Stimulated activated memory B cell treated with anti-CD40 and anti-IgM and Interleukin-4, amounts not matched to agents 10 μg/mL and 1 μg/mL and 100 μg/mL, for 72 hours (primary cell): ENCODE measurements at regions not wholly inside any gene's neighbourhood (a gene's known extent, or its start where the extent isn't known, plus 50 kb on each side); places are given as distances from the start of the nearest gene placed in this dataset.

ENCODE experiments used
- ATAC-seq: fragments of 150-1000 bp; cut with Tn5 transposase; 2 replicates; pipeline ENCODE4 v1.10.0; 2021
- H3K27ac Mint-ChIP-seq: one replicate; pipeline ENCODE4 v1.8.0; 2022; ENCODE audit warnings: mild to moderate bottlenecking, mixed read lengths
- H3K27me3 Mint-ChIP-seq: one replicate; pipeline ENCODE4 v1.8.0; 2022; ENCODE audit warnings: mixed read lengths
- H3K36me3 Mint-ChIP-seq: one replicate; pipeline ENCODE4 v1.8.0; 2022; ENCODE audit warnings: mixed read lengths
- H3K4me1 Mint-ChIP-seq: one replicate; pipeline ENCODE4 v1.8.0; 2022; ENCODE audit warnings: mixed read lengths
- H3K4me3 Mint-ChIP-seq: one replicate; pipeline ENCODE4 v1.8.0; 2022; ENCODE audit warnings: mild to moderate bottlenecking, moderate library complexity, mixed read lengths
- H3K9me3 Mint-ChIP-seq: one replicate; pipeline ENCODE4 v1.8.0; 2022; ENCODE audit warnings: mixed read lengths

DNA sequence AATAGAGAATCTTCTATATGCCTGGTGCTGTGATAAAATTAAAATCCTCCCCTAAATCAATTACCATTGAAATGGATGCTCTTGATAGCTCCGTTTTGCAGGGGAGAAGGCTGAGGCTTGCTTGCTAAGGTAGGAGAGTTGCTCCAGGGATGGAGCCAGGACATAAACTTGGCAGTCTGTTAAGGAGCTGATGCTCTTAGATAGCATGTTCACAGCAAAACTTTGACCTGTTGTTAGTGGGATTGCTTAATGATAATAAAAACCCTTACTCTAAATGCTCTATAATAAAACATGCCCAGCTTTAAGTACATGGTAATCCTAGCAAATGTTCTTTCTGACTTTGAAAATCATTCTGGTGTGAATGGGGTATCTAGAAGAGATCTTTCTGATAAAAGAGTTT lies 228.4 kb upstream of the JAG1 start:
- Mint-ChIP-seq H3K4me3 (no peak overlapping the region), H3K4me1 (no peaks in the 10 kb centered on the region), H3K9me3 (no peaks in the 10 kb centered on the region), H3K27ac (no peak overlapping the region), H3K27me3 (no peaks in the 10 kb centered on the region), H3K36me3 (no peaks in the 10 kb centered on the region)
- ATAC-seq = no peak

DNA sequence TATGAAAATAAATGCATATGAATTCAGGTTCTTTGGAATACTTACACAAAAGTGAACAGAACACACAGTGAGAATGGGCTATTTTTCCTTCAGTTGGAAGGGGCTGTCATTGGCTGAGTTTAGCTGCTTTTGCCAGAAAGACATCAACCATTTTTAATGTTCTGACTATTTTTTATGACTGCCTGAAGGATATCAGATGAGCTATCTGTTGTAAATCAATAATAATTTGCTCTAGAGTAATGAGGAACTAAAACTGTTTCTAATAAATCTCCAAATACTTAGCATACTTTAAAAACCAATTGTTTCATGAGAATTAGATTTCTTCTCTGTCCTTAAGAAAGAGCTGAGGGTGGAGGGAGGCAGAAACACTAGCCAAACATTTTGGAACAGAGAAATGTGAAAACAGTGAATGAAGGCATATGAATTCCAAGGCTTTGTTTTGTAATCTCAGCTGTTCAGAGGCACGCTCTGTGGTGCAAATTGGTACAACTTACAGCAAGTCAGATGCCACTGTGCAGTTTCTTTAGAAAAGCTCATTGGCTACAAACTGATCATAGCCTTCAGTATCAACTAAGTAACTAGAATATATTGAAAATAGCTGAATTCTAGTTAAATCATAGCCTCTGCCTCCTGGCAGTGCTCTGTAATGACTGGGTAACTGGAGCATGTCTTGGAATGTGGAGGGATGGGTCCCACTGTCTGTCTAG lies 228.9 kb upstream of the JAG1 start:
- no peaks in the 10 kb centered on the region for H3K4me1 Mint-ChIP-seq
- no peaks in the 10 kb centered on the region for H3K27me3 Mint-ChIP-seq
- ATAC-seq = no peak
- no peaks in the 10 kb centered on the region for H3K36me3 Mint-ChIP-seq
- H3K27ac Mint-ChIP-seq = no peak overlapping the region
- H3K4me3 Mint-ChIP-seq = no peak overlapping the region
- H3K9me3 Mint-ChIP-seq = no peaks in the 10 kb centered on the region

DNA sequence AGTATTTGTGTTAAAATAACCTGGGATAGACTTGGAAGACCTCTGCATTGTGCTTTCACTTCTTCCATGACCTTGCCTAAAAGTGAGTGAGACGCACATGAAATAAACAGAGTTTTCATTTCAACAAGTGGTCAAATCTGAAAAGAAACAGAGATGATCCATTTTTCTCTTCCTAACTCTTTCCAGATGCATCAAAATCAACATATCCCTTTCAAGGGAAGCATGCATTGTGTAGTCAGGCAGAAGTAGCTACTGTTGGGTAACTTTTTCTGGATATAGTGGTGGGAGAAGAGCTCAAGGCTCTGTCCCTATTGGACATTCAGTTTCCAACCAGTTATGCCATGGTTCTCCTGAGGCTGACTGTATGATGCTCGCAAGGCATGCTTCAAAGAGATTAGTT lies 233.0 kb upstream of the JAG1 start:
- H3K27ac Mint-ChIP-seq = no peak overlapping the region
- no peaks in the 10 kb centered on the region for H3K36me3 Mint-ChIP-seq

DNA sequence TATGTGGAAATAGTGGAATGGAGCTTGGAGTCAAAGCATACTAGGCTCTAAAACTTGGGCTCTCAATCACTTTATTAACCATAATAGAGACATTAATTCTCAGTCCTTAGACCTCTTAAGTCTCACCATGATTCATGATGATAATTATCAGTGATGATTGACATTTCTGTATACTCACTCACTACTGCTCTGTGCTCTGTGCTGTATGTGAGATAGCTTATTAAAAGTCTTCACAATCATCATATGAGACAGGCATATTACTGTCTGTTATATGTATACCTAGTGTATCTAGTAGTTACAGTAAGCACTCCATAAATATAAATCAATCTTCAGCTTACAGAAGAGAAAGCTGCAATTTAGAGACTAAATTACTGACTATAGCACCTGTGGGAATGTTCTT lies 236.0 kb upstream of the JAG1 start:
- Mint-ChIP-seq H3K27me3 (no peaks in the 10 kb centered on the region), H3K36me3 (no peaks in the 10 kb centered on the region), H3K4me1 (no peaks in the 10 kb centered on the region), H3K9me3 (no peaks in the 10 kb centered on the region), H3K4me3 (no peak overlapping the region), H3K27ac (no peak overlapping the region)
- ATAC-seq = no peak

More for the DNA sequence above, 233.0 kb upstream of the JAG1 start:
- Mint-ChIP-seq H3K4me1 (no peaks in the 10 kb centered on the region), H3K9me3 (no peaks in the 10 kb centered on the region), H3K27me3 (no peaks in the 10 kb centered on the region), H3K4me3 (no peak overlapping the region)
- ATAC-seq = no peak

DNA sequence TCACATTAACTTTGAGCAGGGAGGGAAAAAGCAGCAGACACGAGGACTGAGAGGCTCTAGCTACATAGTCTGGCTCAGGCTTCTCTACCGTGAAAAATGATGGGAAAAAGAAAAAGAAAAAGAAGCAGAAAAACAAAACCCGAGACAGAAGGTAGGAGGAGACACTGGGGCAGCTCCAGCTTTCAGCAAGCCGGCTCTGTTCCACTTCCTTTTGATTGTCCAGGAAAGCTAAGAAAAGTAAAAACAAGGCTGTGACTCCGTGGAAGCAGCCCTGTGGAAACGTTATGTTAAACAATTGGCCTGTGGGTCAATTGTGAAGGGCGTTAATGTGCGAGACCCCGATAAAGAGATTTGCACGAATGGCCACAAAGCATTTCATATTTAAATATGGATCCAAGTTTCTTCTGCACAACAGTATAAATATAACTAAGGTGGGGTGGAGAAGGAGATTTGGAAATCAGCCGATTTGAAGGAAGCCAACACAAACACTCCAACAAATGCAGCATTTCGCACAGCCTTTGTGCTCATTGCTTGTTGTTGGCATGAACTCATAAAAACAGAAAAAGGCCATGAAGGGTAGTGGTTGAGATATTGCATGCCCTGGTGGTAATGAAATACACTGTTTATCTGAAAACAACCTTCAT lies 236.9 kb upstream of the JAG1 start:
- no peaks in the 10 kb centered on the region for H3K27me3 Mint-ChIP-seq
- no peaks in the 10 kb centered on the region for H3K9me3 Mint-ChIP-seq
- no peaks in the 10 kb centered on the region for H3K4me1 Mint-ChIP-seq
- H3K27ac Mint-ChIP-seq = no peak overlapping the region
- H3K36me3 Mint-ChIP-seq = no peaks in the 10 kb centered on the region
- ATAC-seq = no peak
- H3K4me3 Mint-ChIP-seq = no peak overlapping the region

DNA sequence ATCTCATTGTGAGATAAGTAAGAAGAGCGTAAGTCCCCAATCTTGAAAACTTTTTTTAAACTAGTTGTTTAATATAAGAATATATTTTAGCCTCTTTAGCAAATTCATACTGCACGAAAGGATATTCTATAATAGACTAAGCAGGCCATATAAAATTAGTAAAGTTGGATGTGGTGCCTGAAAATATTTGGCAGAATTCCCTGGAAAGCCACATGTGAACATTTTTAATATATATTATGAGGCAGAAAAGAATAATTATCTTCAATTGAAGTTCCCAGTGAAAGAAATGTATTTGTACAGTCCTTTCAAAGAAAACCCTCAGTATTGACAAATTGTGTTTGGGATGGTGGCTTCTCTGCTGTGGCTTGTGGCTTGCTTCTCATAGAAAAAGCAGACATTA lies 237.5 kb upstream of the JAG1 start:
- no peaks in the 10 kb centered on the region for H3K4me1 Mint-ChIP-seq
- no peaks in the 10 kb centered on the region for H3K36me3 Mint-ChIP-seq
- no peak for ATAC-seq
- H3K27me3 Mint-ChIP-seq = no peaks in the 10 kb centered on the region
- H3K4me3 Mint-ChIP-seq = no peak overlapping the region
- H3K27ac Mint-ChIP-seq = no peak overlapping the region
- H3K9me3 Mint-ChIP-seq = no peaks in the 10 kb centered on the region

DNA sequence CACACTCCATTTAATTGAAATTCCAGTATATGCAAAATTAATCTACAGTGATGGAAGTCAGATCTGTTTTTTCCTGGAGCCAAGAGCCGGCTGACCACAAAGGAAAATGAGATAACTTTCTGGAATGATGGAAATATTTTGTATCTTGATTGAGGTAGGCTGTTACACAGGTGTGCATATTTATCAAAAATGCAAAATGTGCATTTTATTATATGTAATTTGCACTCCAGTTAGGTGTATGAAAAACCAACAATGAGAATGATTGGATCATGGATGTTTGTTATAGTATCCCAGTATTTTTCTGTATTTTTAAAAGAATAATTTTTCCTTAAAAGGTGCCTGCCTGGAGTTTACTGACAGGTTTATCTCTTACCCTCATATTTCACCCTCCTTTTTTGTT lies 242.0 kb upstream of the JAG1 start:
- Mint-ChIP-seq H3K27me3 (no peaks in the 10 kb centered on the region), H3K4me1 (no peaks in the 10 kb centered on the region), H3K36me3 (no peaks in the 10 kb centered on the region), H3K9me3 (peaks cover 7% of the 10 kb centered on the region), H3K4me3 (no peak overlapping the region), H3K27ac (no peak overlapping the region)
- no peak for ATAC-seq

DNA sequence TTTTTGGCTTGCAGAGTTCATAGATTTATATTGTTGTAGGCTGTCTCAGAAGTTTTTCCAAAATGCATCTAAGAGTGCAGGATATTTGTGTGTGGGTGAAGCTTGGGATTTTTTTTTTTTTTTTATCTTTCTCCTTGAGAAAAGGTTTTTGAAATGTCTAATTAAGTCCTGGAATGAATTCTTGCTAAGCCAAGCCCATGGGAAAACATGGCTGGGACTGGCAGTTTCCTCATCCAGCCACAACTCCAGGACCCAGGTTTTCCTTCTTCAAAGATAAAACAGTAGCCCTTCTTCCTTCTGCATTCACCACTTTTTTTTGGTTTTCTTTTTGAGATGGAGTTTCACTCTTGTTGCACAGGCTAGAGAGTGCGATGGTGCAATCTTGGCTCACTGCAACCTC lies 242.5 kb upstream of the JAG1 start:
- no peak for ATAC-seq
- no peak overlapping the region for H3K4me3 Mint-ChIP-seq
- no peaks in the 10 kb centered on the region for H3K27me3 Mint-ChIP-seq
- no peaks in the 10 kb centered on the region for H3K36me3 Mint-ChIP-seq
- peaks cover 7% of the 10 kb centered on the region for H3K9me3 Mint-ChIP-seq
- H3K4me1 Mint-ChIP-seq = no peaks in the 10 kb centered on the region
- no peak overlapping the region for H3K27ac Mint-ChIP-seq

DNA sequence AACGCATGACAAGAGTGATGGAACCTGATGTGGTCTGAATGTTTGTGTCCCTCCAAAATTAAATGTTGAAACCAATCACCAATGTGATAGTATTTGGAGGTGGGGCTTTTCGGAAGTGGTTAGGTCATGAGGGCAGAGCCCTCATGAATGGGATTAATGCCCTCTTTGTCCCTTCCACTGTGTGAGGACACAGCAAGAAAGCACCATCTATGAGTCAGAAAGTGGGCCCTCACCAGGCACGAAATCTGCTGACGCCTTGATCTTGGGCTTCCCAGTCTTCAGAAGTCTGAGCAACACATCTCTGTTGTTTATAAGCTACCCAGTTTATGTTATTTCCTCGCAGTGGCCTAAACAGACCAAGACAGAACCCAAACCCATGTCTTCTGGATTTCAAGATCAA lies 244.0 kb upstream of the JAG1 start:
- Mint-ChIP-seq H3K4me1 (no peaks in the 10 kb centered on the region), H3K9me3 (peaks cover 7% of the 10 kb centered on the region), H3K36me3 (no peaks in the 10 kb centered on the region), H3K4me3 (no peak overlapping the region), H3K27me3 (no peaks in the 10 kb centered on the region), H3K27ac (no peak overlapping the region)
- ATAC-seq = no peak

DNA sequence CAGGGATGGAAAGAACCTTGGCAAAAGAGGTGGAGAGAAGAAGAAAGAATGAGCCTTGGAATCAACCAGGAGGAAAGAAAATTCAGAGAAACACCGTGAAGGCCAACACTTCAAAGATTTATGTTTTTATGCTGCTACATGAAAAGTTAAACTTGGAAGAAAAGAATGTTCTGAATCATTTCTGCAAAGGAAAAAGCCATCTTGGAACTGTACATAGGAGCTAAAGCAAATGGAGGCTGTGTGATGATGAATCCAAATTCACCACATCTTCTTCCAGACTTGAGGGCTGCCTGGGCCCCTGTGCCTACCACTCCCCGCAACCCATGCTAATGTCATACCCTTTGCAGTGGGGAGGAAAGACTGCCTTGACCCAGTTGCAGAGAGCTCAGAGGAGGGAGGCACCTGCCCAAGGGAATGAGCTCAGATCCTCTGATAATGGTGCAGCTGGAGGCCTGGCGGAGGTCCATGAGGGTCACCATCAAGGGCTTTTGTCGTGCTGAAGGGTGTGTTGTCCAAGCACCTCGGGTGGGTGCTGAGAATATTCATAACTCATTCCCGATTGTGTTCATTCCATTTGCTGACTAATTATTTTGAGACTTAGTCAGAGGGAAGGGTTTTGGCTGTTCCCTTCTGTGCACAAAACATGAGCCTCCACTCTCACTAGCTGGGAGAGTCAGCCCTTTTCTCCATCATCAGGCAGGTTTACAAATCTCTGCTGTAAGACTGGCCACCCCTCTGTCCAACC lies 245.8 kb upstream of the JAG1 start:
- Mint-ChIP-seq H3K4me3 (no peak overlapping the region), H3K27ac (no peak overlapping the region), H3K27me3 (no peaks in the 10 kb centered on the region), H3K4me1 (no peaks in the 10 kb centered on the region), H3K9me3 (peaks cover 7% of the 10 kb centered on the region), H3K36me3 (no peaks in the 10 kb centered on the region)
- no peak for ATAC-seq

DNA sequence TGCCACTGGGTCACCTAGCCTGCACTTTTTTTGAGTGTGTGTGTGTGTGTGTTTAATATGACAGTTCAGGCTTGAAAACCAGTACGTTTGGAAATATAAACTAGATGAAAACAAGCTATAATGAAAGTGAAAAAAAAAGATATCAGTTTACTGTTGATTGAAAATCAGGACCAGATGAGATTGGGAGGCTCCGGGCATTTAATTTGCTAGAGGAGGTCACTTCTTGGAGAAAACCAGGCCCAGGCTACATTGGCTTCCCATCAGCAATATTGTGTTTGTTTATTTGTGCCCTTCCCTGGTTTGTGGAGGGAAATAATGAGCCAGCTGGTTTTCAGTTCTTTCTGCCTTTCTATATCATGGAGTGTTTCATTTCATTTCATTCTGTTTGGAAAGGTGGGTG lies 246.6 kb upstream of the JAG1 start:
- ATAC-seq = no peak
- Mint-ChIP-seq H3K4me1 (no peaks in the 10 kb centered on the region), H3K36me3 (no peaks in the 10 kb centered on the region), H3K27ac (no peak overlapping the region), H3K9me3 (peaks cover 7% of the 10 kb centered on the region), H3K4me3 (no peak overlapping the region), H3K27me3 (no peaks in the 10 kb centered on the region)

DNA sequence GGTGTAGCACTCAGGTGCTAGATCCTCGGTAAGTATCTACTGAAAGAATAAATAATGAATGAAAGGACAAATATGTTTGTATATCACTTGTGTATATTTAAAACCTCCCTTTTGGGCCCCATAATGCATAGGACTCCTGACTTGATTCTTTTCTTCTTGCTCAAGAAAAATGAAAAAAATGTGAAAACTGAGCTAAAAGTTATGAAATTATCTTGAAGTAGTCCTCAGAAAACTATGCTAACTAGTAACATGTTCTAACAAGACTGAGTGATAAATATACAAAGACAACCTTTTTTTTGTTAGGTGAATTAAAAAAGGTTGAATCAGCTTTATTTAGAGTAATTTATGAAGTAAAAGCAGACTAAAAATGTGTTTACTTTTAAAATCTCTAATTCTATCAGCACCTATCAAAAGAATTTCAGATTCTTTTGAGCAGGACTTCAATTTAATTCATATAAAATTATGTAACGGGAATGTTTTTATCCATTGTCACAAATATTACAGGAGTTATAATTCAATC lies 247.8 kb upstream of the JAG1 start:
- Mint-ChIP-seq H3K27me3 (no peaks in the 10 kb centered on the region), H3K9me3 (peaks cover 7% of the 10 kb centered on the region), H3K36me3 (no peaks in the 10 kb centered on the region), H3K27ac (no peak overlapping the region), H3K4me3 (no peak overlapping the region), H3K4me1 (no peaks in the 10 kb centered on the region)
- no peak for ATAC-seq

DNA sequence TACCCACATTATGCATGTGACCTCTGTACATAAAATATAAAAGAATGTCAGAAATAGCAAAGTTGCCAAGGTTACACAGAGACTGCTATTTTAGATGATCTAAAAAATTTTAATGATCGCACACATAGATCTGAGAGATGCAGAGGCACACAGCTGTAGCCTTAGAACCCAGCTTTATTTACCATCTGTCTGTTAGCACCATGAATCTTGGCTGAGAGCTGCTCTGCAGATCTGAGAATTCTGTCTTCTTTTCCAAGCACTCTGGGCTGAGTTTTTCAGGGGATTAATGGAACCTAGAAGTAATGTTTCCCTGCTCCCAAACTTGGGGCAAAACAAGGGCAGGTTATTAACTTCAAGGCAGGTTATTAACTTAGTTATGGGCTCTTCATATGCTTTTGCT lies 248.7 kb upstream of the JAG1 start:
- Mint-ChIP-seq H3K4me3 (no peak overlapping the region), H3K27me3 (no peaks in the 10 kb centered on the region), H3K27ac (no peak overlapping the region), H3K9me3 (peaks cover 4% of the 10 kb centered on the region), H3K36me3 (no peaks in the 10 kb centered on the region), H3K4me1 (no peaks in the 10 kb centered on the region)
- no peak for ATAC-seq

DNA sequence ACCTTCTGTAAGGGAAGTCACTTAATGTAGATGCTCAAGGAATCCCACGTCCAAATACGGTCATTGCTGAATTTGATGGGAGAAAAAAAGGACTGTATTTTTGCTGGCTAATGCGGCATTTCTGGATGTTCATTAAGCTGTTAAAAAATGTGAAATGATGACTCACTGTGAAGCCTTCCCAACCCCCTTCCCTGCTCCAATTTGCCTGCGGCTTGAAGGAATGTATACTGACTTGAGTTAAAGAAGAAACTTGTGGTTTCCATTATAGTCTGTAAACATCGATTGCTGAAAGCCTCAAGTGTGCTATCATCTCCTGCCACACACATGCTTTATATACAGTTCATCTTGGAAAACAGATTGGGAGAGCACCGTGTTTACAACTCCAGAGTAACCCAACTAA lies 249.1 kb upstream of the JAG1 start:
- Mint-ChIP-seq H3K27ac (no peak overlapping the region), H3K9me3 (peaks cover 3% of the 10 kb centered on the region), H3K4me3 (no peak overlapping the region), H3K4me1 (no peaks in the 10 kb centered on the region), H3K27me3 (no peaks in the 10 kb centered on the region), H3K36me3 (no peaks in the 10 kb centered on the region)
- no peak for ATAC-seq

DNA sequence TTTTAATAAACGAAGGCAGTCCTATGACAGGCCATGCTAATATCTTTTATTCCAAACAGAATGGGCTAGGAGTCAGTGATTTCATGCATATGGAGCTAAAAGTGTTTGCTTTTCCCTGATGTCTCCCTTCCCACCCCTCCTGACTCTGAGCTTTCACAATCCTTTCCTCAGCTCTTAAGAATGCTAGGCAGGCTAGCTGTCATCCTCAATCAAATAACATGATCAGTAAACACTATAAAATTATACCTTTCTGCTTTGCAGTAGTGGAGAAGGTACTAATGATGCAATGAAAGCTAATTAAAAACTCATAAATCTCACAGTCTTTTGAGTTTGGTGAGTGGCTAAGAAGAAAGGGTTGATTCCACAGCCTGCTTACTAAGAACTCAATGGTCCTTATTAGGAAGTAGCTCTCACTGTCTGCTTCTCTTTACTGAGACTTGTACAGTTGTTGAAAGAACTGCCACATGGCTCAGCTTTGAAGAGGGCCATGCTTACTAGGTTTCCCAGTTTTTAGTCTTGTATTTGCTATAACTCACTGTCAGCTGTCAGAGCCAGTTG lies 250.9 kb upstream of the JAG1 start:
- Mint-ChIP-seq H3K36me3 (no peaks in the 10 kb centered on the region), H3K9me3 (no peaks in the 10 kb centered on the region), H3K27me3 (no peaks in the 10 kb centered on the region), H3K4me3 (no peak overlapping the region), H3K27ac (no peak overlapping the region), H3K4me1 (no peaks in the 10 kb centered on the region)
- ATAC-seq = no peak
